ENCODE measurements at regions not wholly inside any gene's neighbourhood (a gene's known extent, or its start where the extent isn't known, plus 50 kb on each side); places are given as distances from the start of the nearest gene placed in this dataset.

- no peak for ATAC-seq
- TF ChIP-seq OSR1 (CRISPR knock-in tag; IDR thresholded peaks at IDR 0.05) (no peak), ISL1 (CRISPR knock-in tag; IDR thresholded peaks at IDR 0.05) (no peak), BACH2 (CRISPR knock-in tag; IDR thresholded peaks at IDR 0.05; ENCODE audit: borderline replicate concordance) (no peak), SNAI2 (CRISPR knock-in tag; IDR thresholded peaks at IDR 0.05) (no peak), ZFP3 (CRISPR knock-in tag; IDR thresholded peaks at IDR 0.05) (no peak), CSRNP3 (CRISPR knock-in tag; IDR thresholded peaks at IDR 0.05) (no peak), ARNTL (CRISPR knock-in tag; IDR thresholded peaks at IDR 0.05; ENCODE audit: borderline replicate concordance, low read depth) (no peak), RARB (CRISPR knock-in tag; IDR thresholded peaks at IDR 0.05) (no peak), CSDC2 (CRISPR knock-in tag; IDR thresholded peaks at IDR 0.05) (no peak), GLIS3 (CRISPR knock-in tag; IDR thresholded peaks at IDR 0.05) (no peak), ZNF8 (CRISPR knock-in tag; IDR thresholded peaks at IDR 0.05) (no peak), ZNF565 (CRISPR knock-in tag; conservative IDR thresholded peaks at IDR 0.05; ENCODE audit: low read depth) (no peak), ZFP30 (CRISPR knock-in tag; IDR thresholded peaks at IDR 0.05) (no peak), POU6F1 (CRISPR knock-in tag; IDR thresholded peaks at IDR 0.05; ENCODE audit: borderline replicate concordance, low read depth) (no peak), ESRRG (CRISPR knock-in tag; IDR thresholded peaks at IDR 0.05) (no peak), PATZ1 (CRISPR knock-in tag; IDR thresholded peaks at IDR 0.05; ENCODE audit: borderline replicate concordance) (no peak)
These were observed 1329.5 kb upstream of the ZEB2 start for GRCh38 chr2:145849466-145849865.

GRCh38 chr2:145846982-145847381, 1327.1 kb upstream of the ZEB2 start:
- ATAC-seq = no peak
- no peak for TF ChIP-seq TSHZ2 (CRISPR knock-in tag; IDR thresholded peaks at IDR 0.05)
- TF ChIP-seq ZC3H10 (CRISPR knock-in tag; IDR thresholded peaks at IDR 0.05) = no peak
- no peak for TF ChIP-seq ZNF70 (CRISPR knock-in tag; IDR thresholded peaks at IDR 0.05)
- no peak for TF ChIP-seq ZNF8 (CRISPR knock-in tag; IDR thresholded peaks at IDR 0.05)
- TF ChIP-seq CSRNP3 (CRISPR knock-in tag; IDR thresholded peaks at IDR 0.05) = no peak
- TF ChIP-seq TOX (CRISPR knock-in tag; IDR thresholded peaks at IDR 0.05; ENCODE audit: borderline replicate concordance) = no peak
- TF ChIP-seq OSR1 (CRISPR knock-in tag; IDR thresholded peaks at IDR 0.05) = no peak
- no peak for TF ChIP-seq POU6F1 (CRISPR knock-in tag; IDR thresholded peaks at IDR 0.05; ENCODE audit: borderline replicate concordance, low read depth)

DNA sequence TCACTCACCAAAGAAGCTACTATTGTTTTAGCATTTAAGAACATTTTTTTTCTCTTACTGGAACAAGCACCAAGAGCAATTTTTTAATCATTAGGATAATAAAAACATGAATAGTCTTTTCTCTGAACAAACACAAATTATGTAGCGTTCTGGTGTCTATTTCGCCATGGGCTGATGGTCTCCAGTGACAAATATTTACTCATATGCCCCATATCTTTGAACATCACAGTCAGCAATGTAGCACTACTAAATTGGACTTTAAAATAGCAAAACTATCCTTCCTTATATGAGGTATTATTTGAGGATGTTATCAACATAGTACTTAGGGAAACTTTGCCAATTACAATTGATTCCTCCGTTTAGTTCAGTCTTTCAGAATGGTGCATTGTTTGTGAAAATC, 1326.0 kb upstream of the ZEB2 start:
- no peak for ATAC-seq

More for the DNA sequence above, 1326.0 kb upstream of the ZEB2 start:
- TF ChIP-seq RARB (CRISPR knock-in tag; IDR thresholded peaks at IDR 0.05) (no peak), ZFP3 (CRISPR knock-in tag; IDR thresholded peaks at IDR 0.05) (no peak), SNAI2 (CRISPR knock-in tag; IDR thresholded peaks at IDR 0.05) (no peak), POU6F1 (CRISPR knock-in tag; IDR thresholded peaks at IDR 0.05; ENCODE audit: borderline replicate concordance, low read depth) (no peak), ZNF565 (CRISPR knock-in tag; conservative IDR thresholded peaks at IDR 0.05; ENCODE audit: low read depth) (no peak), OSR1 (CRISPR knock-in tag; IDR thresholded peaks at IDR 0.05) (no peak)
